Endothelial cell of umbilical vein (primary cell): ENCODE measurements at regions not wholly inside any gene's neighbourhood (a gene's known extent, or its start where the extent isn't known, plus 50 kb on each side); places are given as distances from the start of the nearest gene placed in this dataset.

Experiments used
- BruUV-seq: library from RNA; stranded (reverse); fragments of 400-500 nt; replicated peaks from 2 replicates; lab custom pipeline; 2021; lab: Mats Ljungman, UMichigan
- CTCF ChIA-PET: fragments of 300-600, 350-600 bp; sonication (Branson Sonifier 250); formaldehyde crosslinking; loops from one replicate; lab custom pipeline; 2021; ENCODE audit warnings: antibody characterized with exemption, inconsistent platforms; lab: Charles Lee
- POLR2A ChIA-PET: fragments of 300-600, 350-600 bp; sonication (Branson Sonifier 250); formaldehyde crosslinking; loops from one replicate; lab custom pipeline; 2021; ENCODE audit warnings: antibody characterized with exemption, inconsistent platforms; lab: Charles Lee
- DNase-seq: peaks from one replicate; pipeline ENCODE4 v3.0.0-alpha.2; 2011; ENCODE audit warnings: low read depth, low spot score
- FAIRE-seq: peaks from 2 replicates; lab custom pipeline; 2011; peaks lifted over from hg19 to GRCh38; lab: Jason Lieb, UNC
- H2AFZ ChIP-seq: 2 replicates; pipeline ENCODE4 v1.6.0; 2012; ENCODE audit warnings: low read depth, low read length, control low read depth, inconsistent platforms
- H3K27ac ChIP-seq: 2 replicates; pipeline ENCODE4 v1.5.1; 2011; ENCODE audit warnings: low read depth, mild to moderate bottlenecking, control low read depth, low read length, moderate library complexity; ENCODE audit not compliant: insufficient read depth
- H3K27me3 ChIP-seq, 2 experiments: 2 replicates each; pipeline versions ENCODE4 v1.6.0 to v1.6.1; 2011; ENCODE audit warnings: low read length in 2 of 2, mixed read lengths in 1 of 2; ENCODE audit not compliant: control insufficient read depth in 2 of 2, insufficient read depth in 2 of 2
- H3K36me3 ChIP-seq, 2 experiments: 2 replicates in 1 of 2; 3 replicates in 1 of 2; pipeline ENCODE4 v1.5.1; 2011; ENCODE audit warnings: low read length in 2 of 2, mild to moderate bottlenecking in 1 of 2, moderate library complexity in 1 of 2; ENCODE audit not compliant: control insufficient read depth in 2 of 2, insufficient read depth in 2 of 2; ENCODE audit errors: extremely low read depth in 1 of 2
- H3K4me1 ChIP-seq: 3 replicates; pipeline ENCODE4 v1.5.1; 2011; ENCODE audit warnings: mild to moderate bottlenecking, low read length; ENCODE audit not compliant: control insufficient read depth, insufficient read depth; ENCODE audit errors: extremely low read depth
- H3K4me2 ChIP-seq: 2 replicates; pipeline ENCODE4 v1.6.1; 2011; ENCODE audit warnings: low read length, control low read depth, mixed read lengths; ENCODE audit not compliant: insufficient read depth
- H3K4me3 ChIP-seq, 3 experiments: fragments of 200-600 bp in 1 of 3; sonication (generic), shearing (Covaris generic) in 1 of 3; replicated peaks in 1 of 3; 2 replicates each; pipeline ENCODE4 v1.5.1; 2011 to 2016; ENCODE audit warnings: control low read depth in 3 of 3, low read length in 3 of 3, mild to moderate bottlenecking in 2 of 3, inconsistent platforms in 1 of 3, low read depth in 1 of 3, moderate library complexity in 1 of 3; ENCODE audit not compliant: insufficient read depth in 1 of 3
- H3K79me2 ChIP-seq: 2 replicates; pipeline ENCODE4 v1.6.0; 2012; ENCODE audit warnings: low read length, inconsistent platforms; ENCODE audit not compliant: control insufficient read depth, insufficient read depth
- H3K9ac ChIP-seq: replicated peaks from 2 replicates; pipeline ENCODE3; 2011; ENCODE audit warnings: low read length, control low read depth; ENCODE audit not compliant: insufficient read depth; ENCODE audit errors: extremely low read depth
- H3K9me1 ChIP-seq: replicated peaks from 3 replicates; pipeline ENCODE4 v1.6.0; 2011; ENCODE audit warnings: mild to moderate bottlenecking, low read length; ENCODE audit not compliant: control insufficient read depth, insufficient read depth; ENCODE audit errors: extremely low read depth
- H3K9me3 ChIP-seq: replicated peaks from 2 replicates; pipeline ENCODE4 v1.5.1; 2012; ENCODE audit warnings: low read length, inconsistent platforms; ENCODE audit not compliant: control insufficient read depth, insufficient read depth
- H4K20me1 ChIP-seq: replicated peaks from 2 replicates; pipeline ENCODE3; 2011; ENCODE audit warnings: mild to moderate bottlenecking, low read length; ENCODE audit not compliant: control insufficient read depth, insufficient read depth; ENCODE audit errors: extremely low read depth
- CTCF ChIP-seq, 2 donors: IDR thresholded peaks; 1 replicate in 1 of 2; 2 replicates in 1 of 2; pipeline ENCODE4 v1.5.1; 2011; ENCODE audit warnings: low read length in 2 of 2, mild to moderate bottlenecking in 2 of 2, moderate library complexity in 2 of 2, control low read depth in 1 of 2, inconsistent platforms in 1 of 2, low read depth in 1 of 2; ENCODE audit not compliant: insufficient read depth in 1 of 2; ENCODE audit errors: extremely low read depth in 1 of 2
- EZH2 ChIP-seq: IDR thresholded peaks from 2 replicates; pipeline ENCODE4 v1.6.1; 2012; ENCODE audit warnings: borderline replicate concordance, low read depth, mild to moderate bottlenecking, moderate library complexity, low read length, inconsistent platforms; ENCODE audit not compliant: severe bottlenecking
- FOS ChIP-seq: IDR thresholded peaks from 2 replicates; pipeline ENCODE4 v1.6.1; 2011; ENCODE audit warnings: mild to moderate bottlenecking, low read length, moderate library complexity, borderline replicate concordance; ENCODE audit not compliant: insufficient read depth
- GATA2 ChIP-seq: IDR thresholded peaks from 2 replicates; pipeline ENCODE4 v1.7.0; 2011; ENCODE audit warnings: low read depth, mild to moderate bottlenecking, moderate library complexity, mixed read lengths, low read length; ENCODE audit not compliant: insufficient read length, insufficient read depth
- JUN ChIP-seq: IDR thresholded peaks from 2 replicates; pipeline ENCODE4 v1.6.1; 2011; ENCODE audit warnings: borderline replicate concordance, low read depth; ENCODE audit not compliant: insufficient read length, insufficient read depth
- MAX ChIP-seq: IDR thresholded peaks from 2 replicates; pipeline ENCODE4 v1.6.1; 2011; ENCODE audit not compliant: insufficient read depth, insufficient read length
- MYC ChIP-seq: IDR thresholded peaks from one replicate; pipeline ENCODE4 v1.6.1; 2011; ENCODE audit warnings: mild to moderate bottlenecking, low read depth, low read length
- POLR2A ChIP-seq: IDR thresholded peaks from 2 replicates; pipeline ENCODE4 v1.6.1; 2012; ENCODE audit warnings: low read depth, mild to moderate bottlenecking, control low read depth, low read length
- POLR2AphosphoS5 ChIP-seq: IDR thresholded peaks from 2 replicates; pipeline ENCODE4 v1.6.1; 2012; ENCODE audit warnings: low read depth, mild to moderate bottlenecking, control low read depth, low read length, moderate library complexity; ENCODE audit not compliant: insufficient read depth
- dilution Hi-C: fragments of 300-500 bp; cut with MboI; formaldehyde crosslinking; loops from one replicate; pipeline ENCODE4 v1.15.0; 2019; ENCODE audit warnings: low sequenced_read_pairs; ENCODE audit not compliant: extremely low pct_ligation_motif_present
- intact Hi-C: fragments of 100-400 bp; cut with micrococcal nuclease; formaldehyde crosslinking; loops from one replicate; pipeline ENCODE4 v1.10.0; 2022

- no peak for TF ChIP-seq MAX
- no peak for FAIRE-seq
- no peak overlapping the region for H3K4me2 ChIP-seq
- no peak overlapping the region for H3K27ac ChIP-seq
- no peaks in the 10 kb centered on the region for H3K9me1 ChIP-seq
- dilution Hi-C loops (no loop called here), intact Hi-C loops (no loop called here)
- no peak for DNase-seq
- BruUV-seq, result no TSS peak
- no peaks in the 10 kb centered on the region for H3K27me3 ChIP-seq
- no peaks in the 10 kb centered on the region for H3K4me1 ChIP-seq
- ChIA-PET CTCF (interaction anchor here (1.1 to 1.6 kb wide), 2 partner anchors 37 to 980 kb away, joined by 4 to 6 read pairs; no protein-coding TSS in a partner anchor), POLR2A (no interaction called here)
- H2AFZ ChIP-seq, result no peak overlapping the region
- H3K4me3 ChIP-seq, result no peak overlapping the region
- H3K9me3 ChIP-seq, result no peaks in the 10 kb centered on the region
- H3K36me3 ChIP-seq, result no peaks in the 10 kb centered on the region
- no peaks in the 10 kb centered on the region for H3K79me2 ChIP-seq
- H4K20me1 ChIP-seq, result no peaks in the 10 kb centered on the region
- no peak overlapping the region for H3K9ac ChIP-seq
These were observed 389.0 kb upstream of the USP24 start for GRCh38 chr1:55604179-55604578.

DNA sequence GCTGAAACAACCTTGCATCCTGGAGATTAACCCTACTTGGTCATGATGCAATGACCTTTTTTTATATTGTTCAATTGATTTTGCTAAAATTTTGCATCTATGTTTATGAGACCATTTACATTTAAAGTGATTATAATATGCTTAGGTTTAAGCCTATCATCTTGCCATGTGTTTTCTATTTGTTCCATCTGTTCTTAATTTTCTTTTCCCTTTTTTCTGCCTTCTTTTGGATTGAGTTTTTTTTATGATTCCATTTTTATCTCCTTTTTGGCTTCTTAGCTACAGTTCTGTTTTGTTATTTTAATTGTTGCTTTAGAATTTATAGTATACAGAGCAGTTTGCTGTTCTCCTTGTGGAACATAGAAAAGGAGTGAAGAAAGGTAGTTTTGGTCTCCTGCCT lies 385.1 kb upstream of the USP24 start:
- H4K20me1 ChIP-seq, result no peaks in the 10 kb centered on the region
- H3K27me3 ChIP-seq, result no peaks in the 10 kb centered on the region
- no peaks in the 10 kb centered on the region for H3K9me3 ChIP-seq
- POLR2A ChIA-PET, result no interaction called here
- H3K79me2 ChIP-seq, result no peaks in the 10 kb centered on the region
- dilution Hi-C loops, result no loop called here
- H3K4me2 ChIP-seq, result no peak overlapping the region
- no peak overlapping the region for H3K4me3 ChIP-seq
- DNase-seq (no peak), FAIRE-seq (no peak)
- intact Hi-C loops, result no loop called here
- TF ChIP-seq POLR2A, result no peak
- no peak for TF ChIP-seq POLR2AphosphoS5
- TF ChIP-seq MAX, result no peak
- no peak for TF ChIP-seq JUN
- TF ChIP-seq MYC, result no peak
- TF ChIP-seq CTCF (IDR thresholded peaks at IDR 0.05; ENCODE audit: extremely low read depth in 1 of 2, insufficient read depth in 1 of 2, low read depth in 1 of 2, low read length in 2 of 2), result no peak
- TF ChIP-seq FOS, result no peak
- TF ChIP-seq GATA2, result no peak
- no peak for TF ChIP-seq EZH2
- no peak overlapping the region for H3K9ac ChIP-seq
- no peaks in the 10 kb centered on the region for H3K9me1 ChIP-seq
- BruUV-seq, result no TSS peak
- no peaks in the 10 kb centered on the region for H3K36me3 ChIP-seq
- CTCF ChIA-PET, result no interaction called here
- H2AFZ ChIP-seq, result no peak overlapping the region
- no peak overlapping the region for H3K27ac ChIP-seq
- H3K4me1 ChIP-seq, result no peaks in the 10 kb centered on the region
